CD4-positive, alpha-beta T cell treated with Interleukin-10 for 1 hour (primary cell): ENCODE measurements at regions not wholly inside any gene's neighbourhood (a gene's known extent, or its start where the extent isn't known, plus 50 kb on each side); places are given as distances from the start of the nearest gene placed in this dataset.

Experiments
- DNase-seq: peaks from one replicate; pipeline ENCODE4 v3.0.0-alpha.2; 2020

DNA sequence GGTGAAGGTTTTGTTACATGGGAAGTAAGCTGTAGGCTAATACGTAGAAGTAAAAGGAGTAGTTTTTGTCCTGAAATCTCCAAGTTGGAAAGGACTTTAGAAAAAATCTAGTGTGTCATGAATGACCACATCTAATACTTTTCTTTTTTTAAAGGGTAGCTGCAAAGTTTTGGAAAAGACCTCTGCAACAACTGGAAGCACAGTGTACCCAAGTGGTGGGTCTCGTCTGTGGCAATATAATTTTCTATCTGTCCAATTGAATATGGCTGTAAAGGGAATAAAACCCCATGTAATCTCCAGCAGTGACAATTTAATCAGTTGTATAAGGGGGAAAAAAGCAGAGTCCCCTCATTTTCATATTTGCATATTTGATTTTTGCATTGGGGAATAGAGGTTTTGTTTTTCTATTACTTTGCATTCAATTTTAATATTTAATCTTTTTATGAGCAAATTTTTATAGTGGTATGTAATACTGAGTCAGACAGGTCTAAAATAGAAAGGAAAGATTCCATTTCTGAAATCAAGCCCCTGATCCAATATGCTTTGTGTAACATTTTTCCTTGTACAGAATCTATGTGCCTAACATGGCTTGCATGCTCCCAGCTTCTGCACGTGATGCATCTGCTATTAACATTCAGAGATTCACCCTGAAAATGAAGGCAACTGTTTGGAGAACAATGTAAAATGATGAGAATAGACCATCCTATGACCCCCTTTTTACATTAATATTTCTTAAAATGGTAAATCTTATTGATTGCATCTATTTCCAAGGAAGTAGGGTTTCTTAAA lies 531.4 kb downstream of the ZIC1 start:
- DNase-seq, result no peak

DNA sequence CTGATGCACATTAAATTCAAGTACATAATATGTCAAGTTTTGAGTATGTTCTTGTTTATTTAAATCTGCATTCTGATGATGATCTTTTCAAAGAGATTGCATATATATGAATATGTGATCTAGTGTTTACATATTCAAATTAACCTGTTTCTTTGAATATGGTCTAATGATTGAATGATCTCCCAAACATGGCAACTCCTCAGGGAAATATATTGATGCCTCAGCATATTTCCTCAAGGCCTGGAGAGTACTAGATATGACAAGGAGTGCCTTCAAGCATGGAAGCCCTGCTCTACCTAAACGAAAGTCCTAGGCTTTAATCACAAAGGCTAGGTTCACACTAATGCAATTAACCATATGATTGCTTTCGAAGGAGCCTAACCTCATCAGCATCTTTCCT lies 532.8 kb downstream of the ZIC1 start:
- no peak for DNase-seq

DNA sequence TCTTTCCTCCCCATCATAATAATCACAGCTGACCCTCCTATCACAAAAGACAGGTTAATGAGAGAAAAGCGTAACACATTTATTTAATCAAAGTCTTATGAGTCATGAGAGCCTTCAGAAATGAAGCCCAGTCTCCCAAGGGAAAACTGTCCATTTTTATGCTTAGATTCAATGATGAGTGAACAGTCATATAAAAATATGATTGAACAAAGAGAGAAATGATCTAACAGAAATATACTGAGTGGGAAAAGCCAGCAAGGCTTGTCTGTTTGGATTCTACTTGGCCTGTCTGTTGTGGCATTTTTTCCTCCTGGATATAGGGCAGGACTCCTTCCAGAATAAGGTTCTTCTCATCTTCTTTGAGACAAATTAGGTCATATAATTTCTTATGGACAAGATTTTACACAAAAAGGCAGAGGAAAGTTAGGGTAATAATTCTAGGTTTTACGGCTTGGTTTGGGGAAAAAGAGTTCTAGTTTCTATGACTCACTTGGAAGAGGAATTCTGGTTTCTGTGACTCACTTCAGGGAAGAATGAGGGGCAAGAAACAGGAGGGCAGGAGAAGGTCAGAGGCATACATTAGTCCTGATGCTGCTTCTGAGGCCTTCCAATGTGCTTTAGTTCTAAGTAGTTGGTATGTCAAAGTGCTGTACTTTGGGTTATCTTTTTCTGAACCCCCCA lies 534.2 kb downstream of the ZIC1 start:
- no peak for DNase-seq

DNA sequence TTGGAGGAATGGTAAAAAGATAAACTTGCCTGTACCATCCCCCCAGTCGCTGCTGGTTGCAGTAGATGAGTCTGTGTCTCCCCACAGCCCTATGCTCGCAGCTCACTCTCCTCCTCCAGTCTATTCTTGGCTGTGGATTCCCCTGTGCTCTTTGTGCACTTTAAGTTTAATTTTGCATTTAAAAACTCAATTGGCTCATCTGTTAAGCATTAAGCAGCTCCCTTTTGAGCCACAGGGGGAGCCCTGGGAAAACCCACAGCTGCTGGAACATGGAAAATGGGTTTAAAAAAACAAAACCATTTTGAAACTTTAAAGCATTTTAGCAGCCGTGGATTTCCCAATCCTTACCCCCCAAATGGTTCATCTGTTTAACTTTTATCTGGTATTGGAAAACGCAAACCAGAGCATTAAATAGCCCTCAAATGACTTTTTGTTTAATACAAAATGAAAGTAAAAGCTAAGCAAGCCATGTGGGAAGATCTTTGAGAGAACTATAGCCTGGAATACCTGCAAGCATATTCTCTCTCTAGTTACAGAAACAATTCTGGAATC lies 536.9 kb downstream of the ZIC1 start:
- DNase-seq, result no peak

DNA sequence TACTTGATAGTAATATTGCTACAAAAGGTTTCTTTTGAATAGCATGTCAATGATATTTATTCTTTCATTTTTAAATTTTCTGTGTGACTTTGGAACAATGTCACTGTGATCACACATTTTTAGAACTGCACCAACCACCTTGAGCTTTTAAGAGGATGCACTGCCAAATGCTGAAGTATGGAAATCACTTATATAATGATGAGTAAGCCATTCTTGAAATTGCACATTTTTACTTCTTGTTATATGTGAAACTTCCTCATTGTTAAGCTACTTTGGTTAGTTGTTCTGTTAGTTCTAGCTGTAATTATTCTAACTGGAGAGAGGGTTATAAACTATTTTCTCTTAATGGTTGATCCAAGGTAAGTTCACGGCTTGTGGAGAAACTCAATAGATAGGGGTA lies 547.5 kb downstream of the ZIC1 start:
- no peak for DNase-seq

DNA sequence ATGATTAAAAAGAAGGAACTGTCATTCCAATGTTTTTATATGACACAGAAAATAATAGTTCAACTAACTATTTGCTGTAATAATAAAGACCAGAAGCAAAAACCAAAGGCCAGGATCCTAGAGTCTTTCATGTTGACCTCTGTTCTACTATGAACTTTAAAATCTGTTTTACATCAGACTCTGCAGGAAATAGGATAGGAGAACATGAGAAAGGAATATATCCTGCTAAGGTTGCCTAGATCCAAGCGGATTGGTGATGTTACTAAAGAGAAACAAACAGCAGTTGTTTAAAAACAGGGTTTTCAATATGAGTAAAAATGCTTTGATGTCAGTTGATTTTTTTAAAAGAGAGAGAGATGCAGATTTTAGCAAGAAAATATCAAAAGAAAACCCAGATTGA lies 549.6 kb downstream of the ZIC1 start:
- DNase-seq, result no peak

DNA sequence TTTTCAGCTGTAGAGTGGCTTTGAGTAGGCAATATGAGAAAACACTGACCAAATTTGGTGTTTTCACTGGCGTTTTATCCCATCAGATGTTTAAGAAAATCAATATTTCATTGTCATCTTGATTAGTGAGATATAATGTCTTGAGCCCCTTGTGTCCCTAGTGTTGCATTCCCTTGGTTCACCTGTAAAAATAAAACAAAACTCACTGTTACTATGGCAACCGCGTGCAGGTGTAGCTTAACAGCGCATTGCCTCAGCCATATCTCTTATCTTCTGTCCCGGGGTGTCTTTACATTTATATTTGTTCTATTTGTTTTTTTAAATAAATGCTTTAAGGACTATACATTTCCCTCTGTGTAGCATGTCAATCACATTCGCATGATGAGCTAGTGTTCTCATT lies 551.6 kb downstream of the ZIC1 start:
- no peak for DNase-seq

DNA sequence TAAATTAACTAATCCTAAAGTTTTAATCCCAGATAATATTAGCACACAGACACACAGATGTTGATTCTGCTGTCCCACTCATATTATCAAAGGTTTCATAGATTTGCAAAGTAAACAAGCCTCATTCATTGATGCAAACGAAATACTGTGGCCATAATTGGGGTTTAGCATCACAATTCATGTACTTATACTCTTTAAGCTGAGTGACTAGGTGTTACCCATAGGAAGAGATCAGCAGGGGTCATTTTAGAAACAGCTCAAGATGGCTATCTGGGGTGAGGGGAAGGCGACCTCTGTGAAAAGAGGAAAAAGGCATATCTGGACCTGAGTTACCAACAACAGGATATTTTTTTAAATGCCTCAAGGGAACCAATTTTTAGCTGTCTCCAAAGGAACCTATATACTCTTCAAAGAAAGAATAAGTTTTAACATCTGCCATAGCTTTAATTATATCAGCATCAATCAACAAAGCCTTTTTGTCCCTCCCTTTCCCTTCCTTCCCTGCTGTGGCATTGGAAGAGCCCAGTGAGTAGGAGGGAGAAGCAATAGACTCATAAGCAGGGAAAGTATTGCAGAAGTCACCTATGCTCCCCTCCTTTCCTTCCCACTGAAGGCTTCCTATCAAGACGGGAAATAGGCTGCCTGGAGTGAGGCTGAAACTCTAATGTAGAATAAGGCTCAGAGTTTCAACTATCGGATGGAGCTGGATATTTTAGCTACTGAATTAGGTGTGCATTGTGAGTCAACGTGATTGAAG lies 553.4 kb downstream of the ZIC1 start:
- no peak for DNase-seq

DNA sequence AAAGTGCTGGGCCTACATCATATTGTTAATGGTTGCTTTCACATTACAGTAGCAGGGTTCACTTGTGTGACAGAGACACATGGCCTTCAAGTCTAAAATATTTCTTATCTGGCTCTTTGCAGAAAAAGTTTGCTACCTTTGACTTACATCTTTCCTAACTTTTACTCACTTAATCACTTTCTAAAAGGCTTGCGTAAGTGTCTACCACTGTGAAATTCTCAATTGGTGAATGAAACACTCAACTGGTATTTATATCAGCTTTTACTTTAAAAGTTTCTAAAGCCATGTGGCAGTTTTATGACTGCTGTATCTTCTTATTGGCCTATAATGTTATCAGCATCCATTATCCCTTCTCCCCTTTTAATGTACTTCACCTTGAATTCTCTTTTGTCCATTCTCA lies 554.5 kb downstream of the ZIC1 start:
- no peak for DNase-seq

DNA sequence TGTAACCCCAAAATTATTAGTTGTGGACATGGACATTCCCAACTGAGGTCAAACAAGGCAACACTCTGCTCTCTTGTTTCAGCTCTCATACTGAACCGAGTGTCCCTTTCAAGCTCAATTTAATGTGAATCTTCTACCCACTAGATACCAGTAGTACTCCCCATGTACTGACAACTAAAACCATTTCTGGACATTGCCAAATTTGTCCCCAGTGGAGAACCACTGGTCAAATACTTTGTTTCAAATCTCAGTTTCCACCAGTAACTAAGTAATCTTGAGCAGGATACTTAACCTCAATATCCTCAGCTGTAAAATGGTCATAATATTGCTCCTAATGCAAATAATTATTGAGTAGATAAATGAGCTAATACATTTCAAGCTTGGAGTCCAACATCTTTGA lies 566.0 kb downstream of the ZIC1 start:
- no peak for DNase-seq

DNA sequence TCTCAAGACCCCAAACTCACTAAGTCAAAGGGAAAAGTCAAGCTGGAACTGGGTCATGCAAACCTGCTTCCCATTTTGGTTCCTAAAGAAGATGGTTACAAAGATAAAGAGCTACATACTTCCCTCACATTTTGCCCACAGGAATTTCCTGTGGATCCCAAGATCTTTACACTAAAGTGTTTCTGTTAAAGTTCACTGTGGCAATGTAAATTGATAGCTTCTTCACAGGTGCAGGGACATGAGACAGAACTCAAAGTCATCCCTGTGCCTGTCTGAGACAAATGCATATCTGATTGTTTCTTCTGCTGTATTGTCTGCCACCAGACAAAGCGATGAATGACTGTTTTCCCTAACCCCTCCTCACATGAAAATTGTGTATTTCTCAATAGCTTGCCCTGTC lies 567.8 kb downstream of the ZIC1 start:
- DNase-seq, result no peak

DNA sequence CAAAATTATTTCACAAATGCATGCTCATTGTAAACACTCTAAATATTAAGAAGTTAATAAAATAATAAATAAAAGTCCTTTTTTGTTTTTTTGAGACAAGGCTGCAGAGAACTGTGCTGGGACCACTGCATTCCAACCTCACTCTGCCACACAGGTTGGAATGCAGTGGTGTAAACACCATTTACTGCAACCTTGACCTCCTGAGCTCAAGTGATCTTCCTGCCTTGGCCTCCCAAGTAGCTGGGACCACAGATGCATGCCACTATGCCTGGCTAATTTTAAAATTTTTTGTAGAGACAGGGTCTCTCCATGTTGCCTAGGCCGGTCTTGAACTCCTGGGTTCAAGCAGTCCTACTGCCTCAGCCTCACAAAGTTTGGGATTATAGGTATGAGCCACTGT lies 578.4 kb downstream of the ZIC1 start:
- DNase-seq, result no peak

DNA sequence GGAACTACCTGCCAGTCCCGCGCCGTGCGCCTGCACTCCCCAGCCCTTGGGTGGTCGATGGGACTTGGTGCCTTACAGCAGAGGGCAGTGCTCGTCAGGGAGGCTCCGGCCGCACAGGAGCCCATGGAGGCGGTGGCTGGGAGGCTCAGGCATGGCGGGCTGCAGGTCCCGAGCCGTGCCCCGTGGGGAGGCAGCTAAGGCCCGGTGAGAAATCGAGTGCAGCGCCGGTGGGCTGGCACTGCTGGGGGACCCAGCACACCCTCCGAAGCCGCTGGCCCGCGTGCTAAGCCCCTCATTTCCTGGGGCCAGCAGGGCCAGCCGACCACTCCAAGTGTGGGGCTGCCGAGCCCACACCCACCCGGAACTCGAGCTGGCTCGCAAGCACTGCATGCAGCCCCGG lies 580.2 kb downstream of the ZIC1 start:
- DNase-seq, result no peak

DNA sequence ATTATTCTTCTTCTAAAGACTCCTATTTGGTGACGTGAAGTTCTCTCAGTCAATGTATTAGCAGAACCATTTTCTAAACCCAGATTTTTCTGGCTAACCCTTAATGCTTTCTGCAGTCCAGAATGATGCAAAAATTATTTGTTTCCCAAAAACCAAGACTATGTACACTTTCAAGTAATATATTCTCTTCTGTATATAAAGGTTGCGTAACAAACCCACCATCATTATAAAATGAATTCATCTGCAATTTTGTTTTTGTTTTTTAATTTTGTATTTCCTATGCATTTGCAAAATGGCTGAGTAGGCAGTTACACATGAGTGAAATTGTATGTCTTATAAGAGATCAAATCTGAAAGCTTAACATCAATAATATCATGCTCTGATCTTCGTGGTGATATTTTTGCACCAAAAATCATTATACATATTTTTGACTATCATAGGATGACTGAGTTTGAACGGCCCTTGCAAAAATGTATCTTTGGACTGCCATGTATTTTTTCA lies 593.6 kb downstream of the ZIC1 start:
- DNase-seq, result no peak

DNA sequence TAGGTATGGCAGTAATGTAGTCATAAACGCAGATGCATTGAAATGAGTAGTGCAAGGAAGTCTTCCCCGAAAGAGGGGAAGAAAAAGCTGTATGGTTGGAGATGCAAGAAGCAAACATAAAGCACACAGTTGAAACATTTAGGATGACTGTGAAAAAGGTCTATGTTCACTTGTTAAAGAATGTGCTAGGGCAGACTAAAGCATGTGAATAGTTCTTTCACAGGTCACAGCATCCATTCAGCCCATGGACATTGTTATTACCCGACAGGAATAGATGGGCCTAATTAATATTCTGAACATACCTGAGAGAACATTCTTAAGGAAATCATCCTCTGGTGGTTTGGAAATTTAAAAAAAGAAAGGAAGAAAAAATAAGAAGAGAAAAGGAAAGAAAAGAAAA lies 595.2 kb downstream of the ZIC1 start:
- no peak for DNase-seq

DNA sequence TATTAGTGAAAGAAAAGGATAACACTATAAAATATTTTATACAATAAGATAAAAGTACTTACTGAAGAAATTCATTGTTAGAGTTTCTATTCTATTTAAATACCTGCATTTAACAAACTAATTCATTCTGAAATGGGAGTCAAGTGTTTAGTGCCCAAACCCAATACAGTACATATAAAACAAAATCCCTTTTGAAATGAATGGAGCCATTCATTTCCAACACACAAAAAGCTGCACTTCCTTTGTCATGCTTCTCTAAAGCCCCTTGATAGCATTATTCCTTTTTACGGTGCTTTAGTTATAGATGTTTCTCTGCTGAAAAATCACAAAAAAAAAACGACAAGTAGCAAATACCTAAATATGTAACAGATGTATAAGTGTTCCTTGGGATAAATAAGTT lies 596.3 kb downstream of the ZIC1 start:
- no peak for DNase-seq

DNA sequence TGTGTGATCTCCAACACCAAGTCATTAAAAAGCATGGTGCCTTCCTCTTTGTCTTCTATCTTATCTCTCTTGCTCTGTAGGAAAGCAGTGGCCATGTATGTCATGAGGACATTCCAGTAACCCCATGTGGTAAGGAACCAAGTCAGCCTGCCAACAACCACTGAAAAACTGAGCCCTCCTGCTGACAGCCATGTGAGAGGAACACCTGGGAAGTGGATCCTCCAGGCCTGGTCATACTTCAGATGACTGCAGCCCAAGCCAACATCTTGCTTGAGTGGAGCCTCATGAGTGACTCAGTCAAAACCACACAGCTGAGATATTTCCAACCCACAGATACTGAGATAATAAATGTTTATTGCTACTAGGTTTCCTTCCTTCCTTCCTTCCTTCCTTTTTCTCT lies 597.3 kb downstream of the ZIC1 start:
- no peak for DNase-seq

DNA sequence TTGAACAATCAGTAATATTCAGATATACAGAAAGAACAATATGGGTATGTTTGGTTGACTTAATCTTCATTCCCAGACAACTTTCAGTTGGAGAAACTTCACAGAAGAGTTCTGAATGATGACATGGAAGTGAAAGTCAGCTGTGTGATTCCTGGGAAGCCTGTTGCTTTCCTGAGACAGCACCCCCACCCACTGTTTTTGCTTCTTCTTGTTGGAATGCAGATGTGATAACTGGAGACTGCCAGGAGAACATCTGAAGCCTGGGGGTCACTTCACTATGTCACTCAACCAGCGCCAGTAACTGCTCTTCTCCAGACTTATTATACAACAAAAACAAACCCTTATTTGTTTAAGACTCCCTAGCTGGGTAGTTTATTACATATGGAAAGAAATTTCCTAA lies 599.4 kb downstream of the ZIC1 start:
- no peak for DNase-seq

DNA sequence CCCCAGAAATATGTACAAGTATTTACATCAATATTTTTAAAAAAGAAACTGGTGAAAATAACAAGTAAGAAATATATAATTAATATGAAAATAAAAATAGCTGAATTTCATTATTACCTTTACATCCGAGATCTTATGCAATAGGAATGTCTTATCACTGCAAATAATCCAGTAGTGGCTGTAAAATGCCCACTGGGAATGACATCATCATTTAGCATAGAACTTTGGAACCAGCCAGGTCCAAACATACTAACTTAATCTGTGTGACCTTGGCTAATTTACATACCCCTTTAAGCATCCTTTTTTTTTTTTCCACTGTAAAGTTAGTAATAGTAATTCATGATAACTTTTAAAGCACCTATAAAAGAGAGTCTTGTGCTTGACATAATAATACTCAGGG lies 611.7 kb downstream of the ZIC1 start:
- DNase-seq, result no peak

DNA sequence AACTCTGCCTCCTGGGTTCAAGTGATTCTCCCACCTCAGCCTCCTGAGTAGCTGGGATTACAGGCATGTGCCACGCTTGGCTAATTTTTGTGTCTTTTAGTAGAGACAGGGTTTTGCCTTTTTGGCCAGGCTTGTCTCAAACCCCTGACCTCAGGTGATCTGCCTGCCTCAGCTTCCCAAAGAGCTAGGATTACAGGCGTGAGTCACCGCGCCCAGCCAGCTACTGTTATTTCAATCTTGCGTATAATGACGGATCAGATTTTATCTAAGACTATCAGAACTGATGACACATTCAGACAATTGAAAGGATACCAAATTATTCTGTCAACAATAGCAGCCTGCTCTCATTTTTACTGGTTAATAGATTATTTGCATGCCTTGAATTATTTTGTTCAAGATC lies 612.2 kb downstream of the ZIC1 start:
- no peak for DNase-seq

DNA sequence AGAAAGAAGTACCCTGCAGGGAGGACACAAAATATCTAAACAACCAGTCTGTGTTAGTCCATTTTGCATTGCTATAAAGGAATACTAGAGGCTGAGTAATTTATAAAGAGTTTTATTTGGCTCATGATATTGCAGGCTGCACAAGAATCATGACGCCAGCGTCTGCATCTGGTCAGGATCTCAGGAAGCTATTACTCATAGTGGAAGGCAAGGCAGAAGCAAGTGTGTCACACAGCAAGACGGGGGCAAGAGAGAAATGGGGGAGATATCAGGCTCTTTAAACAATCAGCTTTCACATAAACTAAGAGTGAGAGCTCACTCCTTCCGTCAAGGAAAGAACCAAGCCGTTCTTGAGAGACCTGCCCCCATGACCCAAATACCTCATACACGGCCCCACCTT lies 614.8 kb downstream of the ZIC1 start:
- no peak for DNase-seq

DNA sequence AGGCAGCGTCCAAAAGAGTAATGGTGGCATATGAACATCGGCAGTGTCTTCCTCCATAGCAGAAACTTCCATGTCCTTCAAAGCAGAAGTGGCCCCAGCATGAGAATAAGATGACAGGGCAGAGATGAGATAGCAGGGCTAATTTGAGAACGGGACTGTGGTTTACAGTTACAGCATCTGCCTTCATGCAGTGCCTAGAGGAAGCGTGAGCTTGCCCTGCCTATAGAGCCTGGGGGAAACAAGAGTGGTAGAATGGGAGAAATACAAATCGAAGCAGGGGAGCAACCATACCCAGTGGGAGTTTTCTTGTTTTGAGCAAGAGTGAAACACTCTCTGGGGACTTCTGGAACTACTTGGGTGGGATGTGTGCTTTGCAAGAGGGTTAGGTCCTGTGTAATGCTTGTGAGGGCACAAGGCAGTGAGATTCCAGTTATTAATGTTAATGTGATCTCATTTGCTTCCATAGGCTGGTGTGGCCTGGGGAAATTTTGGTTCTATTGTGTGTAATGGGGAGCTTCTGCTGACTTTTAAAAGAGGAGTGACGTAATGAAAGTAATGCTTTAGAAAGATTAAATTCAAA lies 616.9 kb downstream of the ZIC1 start:
- no peak for DNase-seq

DNA sequence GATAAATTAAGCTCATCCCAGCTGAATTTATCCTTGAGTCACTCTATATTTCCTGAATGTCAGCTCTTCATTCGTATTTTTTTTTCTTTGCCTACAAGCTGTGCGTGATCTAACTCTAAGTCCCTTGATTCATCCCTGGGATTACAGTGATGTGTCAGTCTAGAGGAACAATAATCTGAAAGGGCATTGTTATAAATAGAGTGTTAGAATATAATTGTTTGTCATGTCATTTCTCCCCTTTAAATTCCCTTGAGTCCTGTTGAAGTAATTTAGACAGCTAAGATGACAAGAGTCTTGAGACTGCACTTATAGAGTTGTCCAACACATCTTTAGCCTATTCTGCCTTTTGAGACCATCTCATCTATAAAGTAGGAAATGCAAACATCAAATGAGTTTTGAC lies 621.8 kb downstream of the ZIC1 start:
- no peak for DNase-seq
